Ovary (tissue), 3 donors: ENCODE measurements at regions not wholly inside any gene's neighbourhood (a gene's known extent, or its start where the extent isn't known, plus 50 kb on each side); places are given as distances from the start of the nearest gene placed in this dataset.

Experiments
- CTCF ChIP-seq, 3 donors: fragments of 450-650 bp in 2 of 3; fragments of 200-600 bp in 1 of 3; IDR thresholded peaks; one replicate each; pipeline versions ENCODE4 v1.5.1 to v1.8.0; 2016 to 2022; ENCODE audit warnings: antibody characterized with exemption in 3 of 3, mild to moderate bottlenecking in 1 of 3
- POLR2A ChIP-seq: fragments of 450-650 bp; IDR thresholded peaks from one replicate; pipeline ENCODE4 v1.6.1; 2017; ENCODE audit warnings: antibody characterized with exemption, mild to moderate bottlenecking, moderate library complexity
- donor health status: DM: no; HTN: no; CAD: no.

GRCh38 chr6:47153404-47153755, 111.2 kb upstream of the ADGRF1 start:
- TF ChIP-seq POLR2A (no peak), CTCF (IDR thresholded peaks at IDR 0.05) (no peak)
